SU-DHL-6 (cell line): ENCODE measurements at regions not wholly inside any gene's neighbourhood (a gene's known extent, or its start where the extent isn't known, plus 50 kb on each side); places are given as distances from the start of the nearest gene placed in this dataset.

Source experiments
- H2AFZ ChIP-seq: fragments of 200-600 bp; sonication (generic); 2 replicates; pipeline ENCODE4 v1.6.1; 2014; ENCODE audit warnings: low read depth, mild to moderate bottlenecking, moderate library complexity, mixed read lengths, antibody characterized with exemption, low read length; ENCODE audit not compliant: severe bottlenecking
- H3F3A ChIP-seq: fragments of 200-600 bp; shearing (Covaris generic); 2 replicates; pipeline ENCODE4 v1.6.0; 2016; ENCODE audit warnings: antibody characterized with exemption, mild to moderate bottlenecking; ENCODE audit not compliant: insufficient read depth
- H3K27ac ChIP-seq: fragments of 200-600 bp; sonication (generic); 2 replicates; pipeline ENCODE4 v1.5.1; 2016; ENCODE audit warnings: low read depth, mild to moderate bottlenecking, low read length, moderate library complexity, mixed read lengths
- H3K27me3 ChIP-seq: fragments of 200-600 bp; sonication (generic), shearing (Covaris generic); 2 replicates; pipeline ENCODE4 v1.6.0; 2014; ENCODE audit warnings: mild to moderate bottlenecking, low read length
- H3K36me3 ChIP-seq: fragments of 200-600 bp; sonication (generic); 2 replicates; pipeline ENCODE4 v1.6.1; 2014; ENCODE audit warnings: mild to moderate bottlenecking, low read length, mixed read lengths
- H3K4me2 ChIP-seq: fragments of 300-600, 200-600 bp; shearing (Covaris generic), sonication (generic); 2 replicates; pipeline ENCODE4 v1.6.0; 2014; ENCODE audit warnings: low read length, low read depth, mild to moderate bottlenecking; ENCODE audit not compliant: poor library complexity, severe bottlenecking
- H3K4me3 ChIP-seq: fragments of 200-600 bp; sonication (generic); 2 replicates; pipeline ENCODE4 v1.5.1; 2014; ENCODE audit warnings: antibody characterized with exemption, low read length, mild to moderate bottlenecking, mixed read lengths; ENCODE audit not compliant: insufficient read depth, poor library complexity, severe bottlenecking
- H3K79me2 ChIP-seq: fragments of 200-600 bp; sonication (generic); 2 replicates; pipeline ENCODE4 v1.6.1; 2014; ENCODE audit warnings: mild to moderate bottlenecking, low read length, moderate library complexity; ENCODE audit not compliant: insufficient read depth
- H3K9ac ChIP-seq: fragments of 200-600 bp; sonication (generic); 2 replicates; pipeline ENCODE4 v1.7.0; 2014; ENCODE audit warnings: mild to moderate bottlenecking, low read length
- H3K9me2 ChIP-seq: fragments of 200-600 bp; sonication (generic); replicated peaks from 2 replicates; pipeline ENCODE4 v1.6.1; 2014; ENCODE audit warnings: low read length; ENCODE audit not compliant: insufficient read depth
- H3K9me3 ChIP-seq: fragments of 200-600 bp; sonication (generic); 2 replicates; pipeline ENCODE4 v1.6.1; 2014; ENCODE audit warnings: low read length, mixed read lengths; ENCODE audit not compliant: insufficient read depth
- H4K20me1 ChIP-seq: fragments of 200-600 bp; sonication (generic); 2 replicates; pipeline ENCODE4 v1.6.1; 2014; ENCODE audit warnings: low read depth, mild to moderate bottlenecking, antibody characterized with exemption, low read length, moderate library complexity, mixed read lengths
- CTCF ChIP-seq: fragments of 200-600 bp; sonication (generic); IDR thresholded peaks from one replicate; pipeline ENCODE4 v1.5.1; 2017; ENCODE audit warnings: antibody characterized with exemption, mild to moderate bottlenecking, low read length, moderate library complexity; ENCODE audit not compliant: insufficient read depth, poor library complexity, severe bottlenecking
- EZH2phosphoT487 ChIP-seq: fragments of 200-600 bp; sonication (generic), shearing (Covaris generic); conservative IDR thresholded peaks from 2 replicates; pipeline ENCODE4 v1.6.1; 2018; ENCODE audit warnings: mild to moderate bottlenecking, antibody characterized with exemption, low read length, moderate library complexity, mixed read lengths

GRCh38 chr12:17591005-17591681 is 498.9 kb downstream of the RERGL start:
- Histone ChIP-seq H3K9me2 (no peaks in the 10 kb centered on the region; the same call in 1 of the 2 replicates), H3K4me3 (no peak overlapping the region), H3K9me3 (no peaks in the 10 kb centered on the region), H3K27ac (no peak overlapping the region), H3K27me3 (no peaks in the 10 kb centered on the region), H3K79me2 (no peaks in the 10 kb centered on the region), H2AFZ (no peak overlapping the region), H4K20me1 (no peaks in the 10 kb centered on the region), H3K9ac (no peak overlapping the region), H3F3A (no peaks in the 10 kb centered on the region), H3K4me2 (no peak overlapping the region), H3K36me3 (no peaks in the 10 kb centered on the region)
- TF ChIP-seq CTCF (no peak), EZH2phosphoT487 (no peak)

DNA sequence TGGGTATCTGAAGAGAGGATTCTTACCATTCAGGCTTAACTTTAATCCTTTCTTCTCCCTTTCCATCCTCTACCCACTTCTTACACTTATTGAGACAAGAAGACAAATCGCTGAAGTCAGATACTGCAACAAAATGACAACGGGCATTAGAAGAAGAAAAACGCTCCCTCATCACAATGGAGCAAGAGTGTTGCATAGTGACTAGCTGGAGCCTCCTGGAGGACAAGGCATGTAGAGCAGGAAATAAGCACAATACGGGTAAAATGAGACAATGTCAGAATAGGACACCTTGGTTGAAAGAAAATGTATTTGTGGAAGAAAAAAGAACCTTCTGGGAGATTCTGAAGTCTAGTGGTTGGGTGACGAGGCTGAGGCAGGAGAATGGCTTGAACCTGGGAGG is 501.0 kb downstream of the RERGL start:
- H3K79me2 ChIP-seq = no peaks in the 10 kb centered on the region
- no peak overlapping the region for H3K9ac ChIP-seq
- no peaks in the 10 kb centered on the region for H3K9me3 ChIP-seq
- no peak overlapping the region for H2AFZ ChIP-seq
- no peaks in the 10 kb centered on the region for H3F3A ChIP-seq
- H3K4me2 ChIP-seq = no peak overlapping the region
- H3K4me3 ChIP-seq = no peak overlapping the region
- H3K27me3 ChIP-seq = no peaks in the 10 kb centered on the region
- H3K9me2 ChIP-seq = no peaks in the 10 kb centered on the region
- H4K20me1 ChIP-seq = no peaks in the 10 kb centered on the region
- no peak overlapping the region for H3K27ac ChIP-seq
- no peaks in the 10 kb centered on the region for H3K36me3 ChIP-seq
- TF ChIP-seq EZH2phosphoT487 = no peak
- no peak for TF ChIP-seq CTCF

GRCh38 chr12:17579205-17580026 is 510.6 kb downstream of the RERGL start:
- H3K9me3 ChIP-seq = no peaks in the 10 kb centered on the region
- H3K9me2 ChIP-seq = no peaks in the 10 kb centered on the region
- no peak overlapping the region for H3K4me3 ChIP-seq
- H3K27ac ChIP-seq = no peak overlapping the region
- no peaks in the 10 kb centered on the region for H3F3A ChIP-seq
- H3K79me2 ChIP-seq = no peaks in the 10 kb centered on the region
- no peaks in the 10 kb centered on the region for H3K27me3 ChIP-seq
- H3K4me2 ChIP-seq = no peak overlapping the region
- no peaks in the 10 kb centered on the region for H3K36me3 ChIP-seq
- no peak overlapping the region for H3K9ac ChIP-seq
- TF ChIP-seq CTCF = no peak
- no peak for TF ChIP-seq EZH2phosphoT487
- H4K20me1 ChIP-seq = no peaks in the 10 kb centered on the region
- no peak overlapping the region for H2AFZ ChIP-seq
